ENCODE measurements at regions not wholly inside any gene's neighbourhood (a gene's known extent, or its start where the extent isn't known, plus 50 kb on each side); places are given as distances from the start of the nearest gene placed in this dataset.
"Not testable (repeated sequence)": the region's sequence is repeated elsewhere in the genome, so short reads cannot be mapped to it uniquely, and the experiment has no call there.

- DNase-seq (ENCODE audit: low read depth in 3 of 3): not testable (repeated sequence)
Measured at GRCh38 chr5:1636208-1636770, 112.5 kb upstream of the LPCAT1 start.

DNA sequence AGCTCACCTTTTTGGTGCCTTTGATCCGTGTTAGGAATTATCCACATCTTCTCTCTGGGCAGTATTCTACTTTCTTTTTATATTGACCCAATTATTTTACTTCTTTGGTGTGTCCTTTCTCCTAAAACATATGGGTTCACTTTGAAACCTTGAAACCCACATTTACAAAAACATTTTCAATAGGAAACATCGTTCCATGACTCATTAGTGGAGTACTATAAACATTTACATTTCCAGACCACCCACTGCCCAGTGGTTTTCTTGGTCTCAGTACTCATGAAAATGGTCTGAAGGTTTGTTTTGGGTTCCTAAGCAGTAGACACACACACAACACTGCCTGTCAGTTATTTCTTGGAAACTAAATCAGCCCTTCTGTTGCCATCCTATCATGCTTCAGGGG lies 111.7 kb upstream of the LPCAT1 start:
- DNase-seq (ENCODE audit: low read depth in 3 of 3): not testable (repeated sequence)

- no peak for DNase-seq (ENCODE audit: low read depth in 3 of 3)
Measured at GRCh38 chr5:1634337-1634661, 110.5 kb upstream of the LPCAT1 start.

- peak; percentile 57 to 74 (median 67) for DNase-seq (ENCODE audit: low read depth in 3 of 3)
Measured at GRCh38 chr5:1633605-1634336, 110.0 kb upstream of the LPCAT1 start.

DNA sequence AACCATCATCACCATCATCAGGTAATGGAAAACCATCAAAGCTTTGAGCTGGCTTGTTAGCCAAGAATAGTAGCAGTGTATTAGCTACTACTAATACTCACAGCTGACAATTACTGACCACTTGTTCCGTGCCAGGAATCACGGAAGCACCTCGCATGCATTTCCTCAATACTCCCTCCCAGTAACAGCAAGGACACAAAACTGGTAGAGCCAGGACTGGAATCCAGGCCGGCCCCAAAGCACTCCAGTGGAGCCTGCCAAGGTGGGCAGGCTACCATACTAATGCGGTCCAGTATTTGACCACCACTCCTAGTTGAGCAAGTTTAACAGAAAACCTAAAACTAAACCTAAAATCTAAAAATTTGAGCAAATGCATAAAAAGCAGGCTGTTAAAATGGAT lies 107.2 kb upstream of the LPCAT1 start:
- not testable (repeated sequence) for DNase-seq (ENCODE audit: low read depth in 3 of 3)

GRCh38 chr5:1626397-1626796 lies 102.6 kb upstream of the LPCAT1 start:
- DNase-seq (ENCODE audit: low read depth in 3 of 3): not testable (repeated sequence)

DNA sequence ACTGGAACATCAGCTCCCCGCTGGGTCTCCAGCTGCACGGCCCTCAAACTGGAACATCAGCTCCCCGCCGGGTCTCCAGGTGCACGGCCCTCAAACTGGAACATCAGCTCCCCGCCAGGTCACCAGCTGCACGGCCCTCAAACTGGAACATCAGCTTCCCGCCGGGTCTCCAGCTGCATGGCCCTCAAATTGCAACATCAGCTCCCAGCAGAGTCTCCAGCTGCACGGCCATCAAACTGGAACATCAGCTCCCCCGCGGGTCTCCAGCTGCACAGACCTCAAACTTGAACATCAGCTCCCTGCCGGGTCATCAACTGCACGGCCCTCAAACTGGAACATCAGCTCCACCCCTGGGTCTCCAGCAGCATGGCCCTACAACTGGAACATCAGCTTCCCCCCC lies 95.8 kb upstream of the LPCAT1 start:
- not testable (repeated sequence) for DNase-seq (ENCODE audit: low read depth in 3 of 3)

- not testable (repeated sequence) for DNase-seq (ENCODE audit: low read depth in 3 of 3)
Measured at GRCh38 chr5:1618296-1618865, 94.6 kb upstream of the LPCAT1 start.

GRCh38 chr5:1617236-1617755 lies 93.5 kb upstream of the LPCAT1 start:
- DNase-seq (ENCODE audit: low read depth in 3 of 3): not testable (repeated sequence)

- not testable (repeated sequence) for DNase-seq (ENCODE audit: low read depth in 3 of 3)
Measured at GRCh38 chr5:1613515-1613914, 89.8 kb upstream of the LPCAT1 start.

DNA sequence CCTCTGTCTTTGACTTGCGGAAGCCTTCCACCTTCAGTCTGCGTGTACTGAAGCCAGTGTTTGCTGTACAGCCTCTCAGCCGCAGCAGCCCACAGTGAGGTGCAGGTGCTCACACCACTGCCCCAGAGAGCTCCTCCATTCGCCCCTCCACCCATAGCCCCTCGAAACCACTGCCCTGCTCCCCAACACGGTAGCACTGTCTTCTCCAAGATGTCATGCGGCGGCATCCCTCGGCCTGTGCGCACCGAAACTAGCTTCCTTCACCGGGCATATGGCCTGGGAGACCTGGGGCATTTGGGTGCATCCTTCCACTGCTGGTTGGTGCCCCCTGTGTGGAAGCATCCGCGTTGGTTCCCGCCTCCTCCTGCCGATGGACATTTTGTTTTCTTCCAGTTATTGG lies 86.8 kb upstream of the LPCAT1 start:
- DNase-seq (ENCODE audit: low read depth in 3 of 3): not testable (repeated sequence)

DNA sequence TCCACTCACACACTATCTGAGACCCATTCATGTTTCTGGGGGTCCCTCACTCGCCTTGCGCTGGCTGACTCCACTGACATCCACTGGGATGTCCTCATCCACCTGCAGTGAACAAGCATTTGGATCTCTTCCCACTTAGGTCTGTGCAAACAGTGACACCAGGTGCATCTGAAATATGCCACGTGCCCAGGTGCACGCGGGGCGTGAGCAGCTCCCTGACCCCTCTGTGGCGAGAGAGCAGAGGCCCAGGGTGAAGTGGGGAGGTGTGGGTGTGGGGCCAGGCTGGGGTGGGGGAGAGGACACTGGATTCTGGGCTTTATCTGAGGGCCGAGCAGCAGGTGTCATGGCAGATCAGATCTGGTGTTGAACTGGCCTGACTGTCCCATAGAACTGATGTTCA lies 85.4 kb upstream of the LPCAT1 start:
- not testable (repeated sequence) for DNase-seq (ENCODE audit: low read depth in 3 of 3)

GRCh38 chr5:1608336-1608735 lies 84.6 kb upstream of the LPCAT1 start:
- not testable (repeated sequence) for DNase-seq (ENCODE audit: low read depth in 3 of 3)

GRCh38 chr5:1606951-1607350 lies 83.2 kb upstream of the LPCAT1 start:
- not testable (repeated sequence) for DNase-seq (ENCODE audit: low read depth in 3 of 3)

- not testable (repeated sequence) for DNase-seq (ENCODE audit: low read depth in 3 of 3)
Measured at GRCh38 chr5:1603916-1604315, 80.2 kb upstream of the LPCAT1 start.

GRCh38 chr5:1601565-1601964 lies 77.8 kb upstream of the LPCAT1 start:
- not testable (repeated sequence) for DNase-seq (ENCODE audit: low read depth in 3 of 3)

GRCh38 chr5:1598950-1599737 lies 75.4 kb upstream of the LPCAT1 start:
- DNase-seq (ENCODE audit: low read depth in 3 of 3): not testable (repeated sequence)

DNA sequence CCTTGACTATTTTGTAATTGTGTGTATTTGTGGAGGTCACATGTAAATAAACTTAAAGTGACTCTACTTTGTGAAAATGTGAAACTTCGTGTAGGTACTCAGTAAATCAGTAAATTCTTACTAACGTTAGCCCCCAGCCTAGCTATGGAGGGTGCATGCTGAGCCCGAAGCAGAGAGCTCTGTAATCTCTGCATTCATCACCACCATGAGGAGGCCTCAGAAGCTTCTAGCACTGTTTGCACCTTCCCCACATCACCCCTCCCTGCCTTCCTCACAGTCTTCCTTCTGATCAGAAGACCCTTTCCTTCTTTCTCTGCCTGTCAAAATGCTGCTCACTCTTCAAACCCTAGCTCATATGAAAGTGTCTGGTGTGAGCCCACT lies 73.3 kb upstream of the LPCAT1 start:
- not testable (repeated sequence) for DNase-seq (ENCODE audit: low read depth in 3 of 3)

DNA sequence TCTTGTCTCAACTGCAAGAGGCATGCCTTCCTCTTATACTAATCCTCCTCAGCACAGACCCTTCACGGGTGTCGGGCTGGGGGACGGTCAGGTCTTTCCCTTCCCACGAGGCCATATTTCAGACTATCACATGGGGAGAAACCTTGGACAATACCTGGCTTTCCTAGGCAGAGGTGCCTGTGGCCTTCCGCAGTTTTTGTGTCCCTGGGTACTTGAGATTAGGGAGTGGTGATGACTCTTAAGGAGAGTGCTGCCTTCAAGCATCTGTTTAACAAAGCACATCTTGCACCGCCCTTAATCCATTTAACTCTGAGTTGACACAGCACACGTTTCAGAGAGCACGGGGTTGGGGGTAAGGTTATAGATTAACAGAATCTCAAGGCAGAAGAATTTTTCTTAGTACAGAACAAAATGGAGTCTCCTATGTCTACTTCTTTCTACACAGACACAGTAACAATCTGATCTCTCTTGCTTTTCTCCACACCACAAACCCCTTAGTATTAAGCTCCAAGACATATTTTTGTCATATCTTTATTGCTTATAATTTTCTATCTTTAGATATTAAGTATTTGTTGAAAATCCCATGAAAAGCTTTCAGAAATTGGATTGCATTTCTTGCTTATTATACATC lies 72.8 kb upstream of the LPCAT1 start:
- not testable (repeated sequence) for DNase-seq (ENCODE audit: low read depth in 3 of 3)

DNA sequence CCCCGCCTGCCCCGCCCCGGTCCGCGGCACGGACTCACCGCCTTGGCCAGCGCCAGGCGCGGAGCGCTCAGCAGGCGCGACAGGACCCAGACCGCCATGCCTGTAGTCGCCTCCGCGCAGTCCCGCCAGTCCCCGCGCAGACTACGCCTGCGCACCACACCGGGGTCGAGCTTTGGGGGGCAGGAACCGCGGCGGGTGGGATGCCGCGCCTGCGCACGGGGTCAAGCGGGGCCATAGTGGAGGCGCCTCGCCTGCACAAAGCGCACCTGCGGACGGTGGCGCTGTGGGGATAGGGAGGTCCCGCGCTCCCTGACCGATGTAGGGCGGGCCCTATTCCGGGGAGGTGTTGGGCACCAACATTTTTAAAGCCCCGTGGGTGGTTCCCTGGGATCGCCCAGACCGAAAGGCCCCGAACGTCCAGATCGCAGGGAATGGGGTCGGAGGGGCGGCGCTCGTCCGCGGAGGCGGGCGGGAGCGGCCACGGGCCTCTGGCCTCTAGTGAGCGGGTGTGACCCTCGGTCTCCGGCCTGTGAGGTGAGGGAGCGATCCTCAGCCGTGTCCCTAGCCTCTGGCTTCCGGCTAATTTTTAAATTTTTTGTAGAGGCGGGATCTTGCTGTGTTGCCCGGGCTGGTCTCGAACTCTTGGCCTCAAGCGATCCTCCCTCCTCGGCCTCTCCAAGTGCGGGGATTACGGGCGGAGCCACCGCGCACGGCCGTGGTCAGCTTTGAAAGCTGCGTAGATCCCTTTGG lies 70.8 kb upstream of the LPCAT1 start:
- peak; percentile 39 to 60 (median 47) for DNase-seq (ENCODE audit: low read depth in 3 of 3)

DNA sequence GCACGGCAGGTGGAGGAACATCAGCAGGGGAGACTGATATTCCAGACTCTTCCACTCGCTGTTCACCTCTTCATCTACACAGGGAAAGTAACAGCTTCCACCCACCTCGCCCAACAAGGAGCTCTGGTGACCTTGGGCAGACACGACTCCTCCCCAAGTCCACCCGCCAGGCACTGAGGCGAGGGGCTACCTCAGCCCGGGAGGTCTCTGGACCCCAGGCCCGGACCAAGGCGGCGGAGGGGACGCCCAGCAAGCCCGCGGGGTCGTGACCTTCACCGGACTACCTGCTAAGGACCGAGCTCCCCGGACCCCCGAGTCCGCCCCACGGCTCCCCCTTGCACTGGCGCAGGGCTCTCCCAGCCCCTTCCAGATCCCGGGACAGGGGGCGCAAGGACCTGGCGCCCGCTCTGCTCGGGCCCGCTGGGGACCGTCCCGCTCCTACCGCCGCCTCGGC lies 70.2 kb upstream of the LPCAT1 start:
- no peak for DNase-seq (ENCODE audit: low read depth in 3 of 3)

Data from stimulated activated CD4-positive, alpha-beta T cell treated with anti-CD3 and anti-CD28 coated beads, TNF-alpha, amount 100 ng/mL, for 48 hours (primary cell).